GM20431 (cell line): ENCODE measurements at regions not wholly inside any gene's neighbourhood (a gene's known extent, or its start where the extent isn't known, plus 50 kb on each side); places are given as distances from the start of the nearest gene placed in this dataset.

Experiments used
- in situ Hi-C: fragments of 300-500 bp; cut with MseI, MboI; formaldehyde crosslinking; loops from one replicate; pipeline ENCODE4 v1.15.0; 2020; ENCODE audit warnings: low sequenced_read_pairs; ENCODE audit not compliant: unreplicated experiment

DNA sequence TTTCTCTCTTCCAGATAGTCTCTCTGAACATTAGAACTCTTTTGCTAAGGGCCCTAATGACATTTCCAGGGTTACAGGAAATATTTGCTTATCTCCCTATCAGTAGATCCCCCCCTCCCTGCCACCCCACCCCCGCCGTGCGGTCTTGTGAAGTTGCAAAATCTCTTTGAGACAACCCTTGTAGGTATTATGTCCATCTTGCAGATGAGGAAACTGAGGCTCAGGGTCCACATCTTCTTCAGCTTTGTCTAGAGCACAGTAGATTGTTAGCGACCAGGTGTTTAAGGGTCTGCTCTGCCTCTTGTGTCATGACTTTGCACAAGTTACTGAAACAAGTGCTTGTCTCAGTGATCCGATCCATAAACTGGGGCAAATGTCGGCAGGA, 65.8 kb upstream of the GATA6 start:
- in situ Hi-C loops: no loop called here

DNA sequence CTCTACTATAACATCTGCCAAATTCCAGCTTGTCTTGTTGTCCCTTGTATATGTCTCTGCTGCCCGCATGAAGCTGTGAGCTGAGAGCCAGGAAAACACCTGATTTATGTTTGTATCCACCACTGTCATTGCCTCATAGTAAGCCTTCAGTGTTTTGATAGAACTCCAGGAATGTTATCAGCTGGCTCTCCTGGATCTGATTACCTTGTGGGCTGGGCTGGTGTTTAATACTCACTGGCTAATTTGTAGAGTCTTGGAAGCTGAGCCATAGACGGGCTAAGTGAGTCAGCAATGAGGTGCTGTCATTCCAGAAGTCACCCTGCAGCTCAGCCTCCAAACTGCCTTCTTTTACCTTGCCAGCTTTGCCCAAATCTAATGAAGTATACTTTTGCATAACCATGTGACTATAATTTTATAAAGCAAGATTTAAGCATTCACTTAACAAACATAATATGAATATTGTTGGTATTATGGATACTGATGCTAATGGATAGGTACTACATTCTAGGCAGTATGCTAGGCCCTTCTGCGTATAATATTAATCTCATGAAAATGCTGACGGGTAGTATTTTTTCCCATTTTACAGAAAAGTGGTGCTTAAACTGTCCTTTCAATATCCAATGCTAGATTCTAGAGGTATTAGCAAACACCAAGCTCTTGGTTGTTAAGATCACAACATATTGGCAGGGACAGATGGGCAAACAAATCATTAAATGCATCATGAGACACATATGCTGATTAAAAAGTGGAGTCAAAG, 62.7 kb upstream of the GATA6 start:
- in situ Hi-C loops: no loop called here

DNA sequence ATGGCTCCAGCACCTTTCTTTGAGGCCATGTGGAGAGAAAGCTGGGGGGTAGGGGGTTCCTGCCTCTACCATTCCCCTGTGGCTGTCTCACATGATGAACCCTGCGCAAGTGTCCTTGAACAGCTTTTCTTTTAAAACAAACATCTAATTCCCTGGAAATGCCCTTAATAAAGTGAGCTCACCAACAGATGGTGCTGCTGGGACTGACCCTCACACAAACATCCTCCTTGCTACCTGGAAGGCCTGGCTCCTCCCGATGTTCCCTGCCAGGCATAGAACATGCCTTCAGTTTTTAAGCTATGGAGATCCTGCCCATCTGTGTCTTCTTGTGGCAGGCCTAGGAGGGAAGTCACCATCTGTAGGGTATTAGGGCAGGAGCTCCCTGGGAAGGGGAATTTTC, 60.7 kb upstream of the GATA6 start:
- in situ Hi-C loops: no loop called here

DNA sequence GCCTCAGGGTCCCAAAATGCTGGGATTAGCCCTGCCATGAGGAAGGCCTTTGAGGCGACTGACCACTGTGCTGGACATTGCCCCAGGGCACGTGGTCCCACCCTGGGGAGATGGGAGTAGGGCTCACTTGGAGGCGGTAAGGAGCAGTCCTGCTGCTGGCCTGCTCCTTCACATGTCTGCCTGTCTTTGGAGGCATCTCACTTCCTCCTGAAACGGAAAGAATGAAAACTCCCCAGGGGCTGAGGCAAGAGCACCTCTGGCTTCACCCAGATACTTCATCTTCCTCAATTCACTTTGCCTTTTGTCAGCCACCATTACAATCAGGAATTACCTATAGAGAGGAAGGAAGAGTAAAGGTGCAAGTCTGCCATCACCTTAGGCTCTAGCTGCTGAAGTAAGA, 59.9 kb upstream of the GATA6 start:
- in situ Hi-C loops: no loop called here

DNA sequence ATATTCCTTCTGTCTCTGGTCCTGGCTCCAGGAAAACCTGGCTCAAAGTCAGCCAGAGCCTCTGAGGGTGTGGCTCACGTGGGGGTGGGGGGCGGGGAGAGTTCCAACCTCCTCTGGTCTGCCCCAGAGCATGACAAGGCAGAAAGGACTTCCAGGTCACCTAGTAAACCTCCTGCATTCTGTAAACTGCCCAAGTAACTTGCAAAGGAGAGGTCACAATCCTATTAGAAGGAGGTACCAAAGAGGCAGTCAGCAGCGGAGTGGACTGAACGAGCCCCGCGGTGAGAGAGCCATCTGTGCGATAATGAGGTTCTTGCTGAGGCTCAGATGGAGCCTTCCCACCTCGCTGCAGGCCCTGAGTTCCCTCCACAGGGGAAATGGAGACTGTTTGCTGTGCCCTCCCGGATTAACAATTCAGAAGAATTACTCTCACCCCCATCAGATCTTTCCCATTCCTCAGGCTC, 58.9 kb upstream of the GATA6 start:
- in situ Hi-C loops: no loop called here

DNA sequence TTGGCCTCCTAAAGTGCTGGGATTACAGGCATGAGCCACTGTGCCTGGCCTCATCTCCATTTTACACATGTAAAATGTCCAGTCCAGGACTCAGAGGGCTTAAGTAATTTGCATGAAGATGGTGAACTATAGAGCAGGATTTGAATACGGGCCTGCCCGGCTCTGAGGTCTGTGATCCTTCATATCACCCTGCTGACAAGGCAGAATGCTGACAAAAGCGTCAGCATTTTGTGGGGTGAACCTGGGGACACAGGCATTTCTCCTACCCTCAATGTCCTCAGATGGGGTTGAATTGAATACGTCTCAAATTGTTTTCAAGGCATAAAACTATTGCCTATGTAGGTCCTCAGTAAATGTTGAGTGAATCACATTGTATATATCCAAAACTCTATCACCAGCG, 57.2 kb upstream of the GATA6 start:
- in situ Hi-C loops: no loop called here

DNA sequence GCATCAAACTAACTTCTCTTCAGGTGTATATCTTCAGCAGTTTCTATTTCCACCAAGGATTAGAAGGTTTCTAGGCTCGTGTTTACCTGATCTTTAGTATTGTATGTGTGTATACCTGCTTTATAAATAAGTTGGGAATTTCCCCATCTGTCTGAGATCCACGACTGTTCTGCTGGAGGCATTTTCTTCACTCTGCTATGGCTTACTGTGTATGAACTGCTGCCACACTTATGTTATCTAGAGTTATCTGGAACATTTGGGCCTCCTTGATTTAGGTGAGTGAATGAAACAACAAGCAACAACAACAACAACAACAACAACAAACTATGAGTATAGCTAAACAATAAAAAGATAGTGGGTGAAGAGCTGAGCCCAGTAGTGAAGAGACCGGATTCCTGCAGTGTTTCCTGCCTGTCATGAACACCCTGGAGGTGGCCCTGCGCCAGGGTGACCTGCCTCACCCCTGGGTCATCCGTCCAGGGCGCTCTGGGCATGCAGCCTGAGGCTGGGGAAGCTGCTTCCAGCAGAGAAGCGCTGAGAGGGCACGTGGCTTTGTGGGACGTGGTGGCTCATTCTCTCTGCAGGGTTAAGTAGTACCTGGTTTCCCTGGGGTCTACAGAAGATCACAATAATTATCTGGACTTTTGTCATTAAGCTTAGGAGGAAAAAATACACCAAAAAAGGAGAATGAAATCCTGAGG, 56.1 kb upstream of the GATA6 start:
- in situ Hi-C loops: no loop called here

DNA sequence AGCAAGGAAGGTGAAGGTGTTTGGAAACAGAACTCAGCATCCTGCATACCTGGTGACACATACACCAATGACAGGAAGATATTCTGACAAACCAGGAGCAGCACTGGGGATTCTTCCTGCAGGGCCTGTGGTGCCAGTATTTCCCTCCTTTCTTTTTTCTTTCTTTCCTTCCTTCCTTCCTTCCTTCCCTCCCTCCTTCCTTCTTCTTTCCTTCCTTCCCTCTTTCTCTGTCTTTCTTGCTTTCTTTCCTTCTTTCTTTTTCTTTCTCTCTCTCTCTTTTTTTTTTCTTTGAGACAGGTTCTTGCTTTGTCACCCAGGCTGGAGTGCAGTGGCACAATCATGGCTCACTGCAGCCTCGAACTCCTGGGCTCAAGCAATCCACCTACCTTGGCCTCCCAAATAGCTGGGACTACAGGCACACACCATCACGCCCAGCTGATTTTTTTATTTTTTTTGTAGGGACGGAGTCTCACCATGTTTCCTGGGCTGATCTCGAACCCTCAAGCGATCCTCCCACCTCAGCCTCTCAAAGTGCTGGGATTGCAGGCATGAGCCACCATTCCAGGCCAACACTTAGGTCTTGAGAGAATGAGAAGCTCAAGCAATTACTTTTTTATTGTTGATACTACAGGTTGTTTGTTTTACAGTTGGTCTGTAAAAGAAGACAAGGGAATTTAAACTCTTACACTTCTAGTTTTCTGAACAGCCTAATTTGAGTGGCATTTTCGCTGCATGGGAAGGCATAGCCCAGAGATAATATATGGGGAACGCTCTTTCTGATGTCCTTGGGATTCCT, 54.7 kb upstream of the GATA6 start:
- in situ Hi-C loops: no loop called here

DNA sequence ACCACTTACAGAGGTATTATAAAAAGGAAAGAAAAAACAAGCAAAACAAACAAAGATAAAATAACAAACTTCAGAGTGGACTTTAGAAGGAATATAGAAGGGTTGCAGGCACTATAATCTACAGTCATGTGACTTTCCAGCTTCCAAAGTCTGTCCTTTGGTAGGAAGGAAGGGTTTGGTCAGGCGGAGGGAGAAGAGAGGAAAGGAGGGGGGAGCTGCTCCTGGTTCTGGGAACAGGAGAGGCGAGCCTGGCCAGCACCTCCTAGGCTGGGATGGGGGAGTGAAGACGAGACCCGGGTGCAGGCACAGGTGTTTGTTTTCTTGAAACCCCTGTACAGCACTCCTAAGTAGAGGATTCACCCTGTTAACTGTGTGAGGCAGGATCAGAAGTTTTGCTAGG, 53.8 kb upstream of the GATA6 start:
- in situ Hi-C loops: no loop called here
